ENCODE measurements at regions not wholly inside any gene's neighbourhood (a gene's known extent, or its start where the extent isn't known, plus 50 kb on each side); places are given as distances from the start of the nearest gene placed in this dataset.

GRCh38 chr5:71993600-71993999, 113.7 kb upstream of the MAP1B start:
- H3K4me1 Mint-ChIP-seq: no peaks in the 10 kb centered on the region
- no peak overlapping the region for H3K27ac Mint-ChIP-seq
- H3K9me3 Mint-ChIP-seq: no peaks in the 10 kb centered on the region
- no peaks in the 10 kb centered on the region for H3K27me3 Mint-ChIP-seq
- no peak for ATAC-seq
- no peaks in the 10 kb centered on the region for H3K36me3 Mint-ChIP-seq
- H3K4me3 Mint-ChIP-seq: no peak overlapping the region

- H3K4me3 Mint-ChIP-seq: no peak overlapping the region
- no peaks in the 10 kb centered on the region for H3K4me1 Mint-ChIP-seq
- no peaks in the 10 kb centered on the region for H3K9me3 Mint-ChIP-seq
- no peak overlapping the region for H3K27ac Mint-ChIP-seq
- H3K36me3 Mint-ChIP-seq: no peaks in the 10 kb centered on the region
- no peak for ATAC-seq
- H3K27me3 Mint-ChIP-seq: peaks cover 4% of the 10 kb centered on the region
Observed at GRCh38 chr5:71996789-71997188, 110.5 kb upstream of the MAP1B start.

- no peaks in the 10 kb centered on the region for H3K4me1 Mint-ChIP-seq
- no peak overlapping the region for H3K4me3 Mint-ChIP-seq
- no peaks in the 10 kb centered on the region for H3K9me3 Mint-ChIP-seq
- no peak for ATAC-seq
- peaks cover 8% of the 10 kb centered on the region for H3K27me3 Mint-ChIP-seq
- no peak overlapping the region for H3K27ac Mint-ChIP-seq
- H3K36me3 Mint-ChIP-seq: no peaks in the 10 kb centered on the region
Observed at GRCh38 chr5:71998746-71999145, 108.5 kb upstream of the MAP1B start.

- no peaks in the 10 kb centered on the region for H3K4me1 Mint-ChIP-seq
- H3K36me3 Mint-ChIP-seq: no peaks in the 10 kb centered on the region
- no peak for ATAC-seq
- H3K9me3 Mint-ChIP-seq: no peaks in the 10 kb centered on the region
- peaks cover 8% of the 10 kb centered on the region for H3K27me3 Mint-ChIP-seq
- no peak overlapping the region for H3K4me3 Mint-ChIP-seq
- H3K27ac Mint-ChIP-seq: no peak overlapping the region
Observed at GRCh38 chr5:72000707-72001106, 106.6 kb upstream of the MAP1B start.

GRCh38 chr5:72005671-72006070, 101.6 kb upstream of the MAP1B start:
- no peak overlapping the region for H3K4me3 Mint-ChIP-seq
- no peaks in the 10 kb centered on the region for H3K4me1 Mint-ChIP-seq
- ATAC-seq: no peak
- no peaks in the 10 kb centered on the region for H3K36me3 Mint-ChIP-seq
- H3K9me3 Mint-ChIP-seq: no peaks in the 10 kb centered on the region
- peaks cover 8% of the 10 kb centered on the region for H3K27me3 Mint-ChIP-seq
- H3K27ac Mint-ChIP-seq: no peak overlapping the region

- Mint-ChIP-seq H3K27ac (no peak overlapping the region), H3K4me1 (no peaks in the 10 kb centered on the region), H3K27me3 (peaks cover 14% of the 10 kb centered on the region), H3K9me3 (no peaks in the 10 kb centered on the region), H3K36me3 (no peaks in the 10 kb centered on the region), H3K4me3 (no peak overlapping the region)
- no peak for ATAC-seq
Observed at GRCh38 chr5:72006361-72006760, 100.9 kb upstream of the MAP1B start.

GRCh38 chr5:72007336-72008111, 99.8 kb upstream of the MAP1B start:
- H3K4me3 Mint-ChIP-seq: no peak overlapping the region
- no peaks in the 10 kb centered on the region for H3K36me3 Mint-ChIP-seq
- no peaks in the 10 kb centered on the region for H3K9me3 Mint-ChIP-seq
- no peak overlapping the region for H3K27ac Mint-ChIP-seq
- peaks cover 9% of the 10 kb centered on the region for H3K27me3 Mint-ChIP-seq
- no peak for ATAC-seq
- no peaks in the 10 kb centered on the region for H3K4me1 Mint-ChIP-seq

GRCh38 chr5:72009280-72009679, 98.0 kb upstream of the MAP1B start:
- H3K9me3 Mint-ChIP-seq: no peaks in the 10 kb centered on the region
- H3K4me1 Mint-ChIP-seq: no peaks in the 10 kb centered on the region
- H3K4me3 Mint-ChIP-seq: no peak overlapping the region
- no peak overlapping the region for H3K27ac Mint-ChIP-seq
- H3K36me3 Mint-ChIP-seq: no peaks in the 10 kb centered on the region
- H3K27me3 Mint-ChIP-seq: peaks cover 18% of the 10 kb centered on the region
- no peak for ATAC-seq

- Mint-ChIP-seq H3K27ac (no peak overlapping the region), H3K4me3 (no peak overlapping the region), H3K9me3 (no peaks in the 10 kb centered on the region), H3K4me1 (no peaks in the 10 kb centered on the region), H3K36me3 (no peaks in the 10 kb centered on the region), H3K27me3 (peaks cover 18% of the 10 kb centered on the region)
- ATAC-seq: no peak
Observed at GRCh38 chr5:72010430-72010829, 96.8 kb upstream of the MAP1B start.

- H3K9me3 Mint-ChIP-seq: no peaks in the 10 kb centered on the region
- H3K27me3 Mint-ChIP-seq: peaks cover 18% of the 10 kb centered on the region
- ATAC-seq: no peak
- H3K36me3 Mint-ChIP-seq: no peaks in the 10 kb centered on the region
- no peak overlapping the region for H3K27ac Mint-ChIP-seq
- H3K4me1 Mint-ChIP-seq: no peaks in the 10 kb centered on the region
- H3K4me3 Mint-ChIP-seq: no peak overlapping the region
Observed at GRCh38 chr5:72012906-72013305, 94.4 kb upstream of the MAP1B start.

GRCh38 chr5:72013766-72014624, 93.3 kb upstream of the MAP1B start:
- H3K9me3 Mint-ChIP-seq: no peaks in the 10 kb centered on the region
- no peaks in the 10 kb centered on the region for H3K36me3 Mint-ChIP-seq
- no peak overlapping the region for H3K27ac Mint-ChIP-seq
- no peaks in the 10 kb centered on the region for H3K4me1 Mint-ChIP-seq
- no peak for ATAC-seq
- peaks cover 19% of the 10 kb centered on the region for H3K27me3 Mint-ChIP-seq
- no peak overlapping the region for H3K4me3 Mint-ChIP-seq

- H3K9me3 Mint-ChIP-seq: no peaks in the 10 kb centered on the region
- H3K27me3 Mint-ChIP-seq: peaks cover 28% of the 10 kb centered on the region
- no peaks in the 10 kb centered on the region for H3K36me3 Mint-ChIP-seq
- peak; percentile 41 for ATAC-seq
- H3K4me3 Mint-ChIP-seq: no peak overlapping the region
- no peak overlapping the region for H3K27ac Mint-ChIP-seq
- no peaks in the 10 kb centered on the region for H3K4me1 Mint-ChIP-seq
Observed at GRCh38 chr5:72015103-72015548, 92.1 kb upstream of the MAP1B start.

- H3K27ac Mint-ChIP-seq: no peak overlapping the region
- H3K36me3 Mint-ChIP-seq: no peaks in the 10 kb centered on the region
- H3K9me3 Mint-ChIP-seq: no peaks in the 10 kb centered on the region
- peaks cover 31% of the 10 kb centered on the region for H3K27me3 Mint-ChIP-seq
- no peaks in the 10 kb centered on the region for H3K4me1 Mint-ChIP-seq
- no peak overlapping the region for H3K4me3 Mint-ChIP-seq
- ATAC-seq: no peak
Observed at GRCh38 chr5:72018143-72018803, 89.0 kb upstream of the MAP1B start.

- Mint-ChIP-seq H3K27ac (no peak overlapping the region), H3K27me3 (peaks cover 22% of the 10 kb centered on the region), H3K4me3 (no peak overlapping the region), H3K36me3 (no peaks in the 10 kb centered on the region), H3K4me1 (no peaks in the 10 kb centered on the region), H3K9me3 (peaks cover 3% of the 10 kb centered on the region)
- ATAC-seq: no peak
Observed at GRCh38 chr5:72020161-72020983, 86.9 kb upstream of the MAP1B start.
